ENCODE measurements at regions not wholly inside any gene's neighbourhood (a gene's known extent, or its start where the extent isn't known, plus 50 kb on each side); places are given as distances from the start of the nearest gene placed in this dataset.
A peak's percentile ranks its signal among the peaks of the same experiment; 100 is the strongest.
"Not testable (repeated sequence)": the region's sequence is repeated elsewhere in the genome, so short reads cannot be mapped to it uniquely, and the experiment has no call there.

DNA sequence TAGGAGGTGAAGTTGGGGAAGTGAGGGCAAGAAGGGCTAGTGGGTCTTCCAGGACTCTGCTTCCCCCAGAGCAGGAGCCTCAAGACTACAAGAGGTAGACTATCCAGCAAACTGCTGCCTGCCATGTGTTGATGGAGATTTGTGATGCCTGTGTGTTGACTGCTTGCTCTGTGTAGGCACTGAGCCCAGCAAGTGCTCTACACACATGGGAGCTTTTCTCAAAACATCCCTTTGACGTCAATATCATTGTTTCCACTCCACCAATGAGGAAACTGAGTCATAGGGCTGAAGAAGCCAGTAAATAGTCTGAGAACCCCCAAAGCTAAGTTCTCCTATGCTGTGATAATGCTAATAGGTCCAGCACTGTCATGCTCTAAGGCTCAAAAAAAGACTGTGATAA lies 207.2 kb upstream of the NFIA start:
- DNase-seq (ENCODE audit: low spot score): no peak
- no peak for ATAC-seq
- intact Hi-C loops (cut with DNase I): no loop called here

DNA sequence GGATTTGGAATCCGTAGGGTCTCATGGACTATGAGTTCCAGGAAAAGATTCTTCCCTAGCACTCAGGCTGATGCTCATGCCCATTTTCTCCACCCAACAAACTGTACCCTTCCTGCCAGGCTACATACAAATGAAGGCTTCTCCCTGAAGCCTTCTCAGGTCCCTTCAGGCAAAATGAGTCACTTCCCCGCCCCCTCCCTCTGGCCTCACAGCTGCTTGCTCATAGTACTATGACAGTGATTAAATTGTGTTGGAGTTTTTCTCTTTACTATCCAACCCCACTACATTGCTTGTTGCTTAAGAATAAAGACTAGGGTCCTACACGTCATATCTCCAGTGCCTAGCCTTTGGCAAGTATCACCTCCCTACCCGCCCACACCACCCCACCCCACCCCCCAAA lies 207.6 kb upstream of the NFIA start:
- intact Hi-C loops (cut with DNase I): no loop called here
- no peak for DNase-seq (ENCODE audit: low spot score)
- no peak for ATAC-seq

DNA sequence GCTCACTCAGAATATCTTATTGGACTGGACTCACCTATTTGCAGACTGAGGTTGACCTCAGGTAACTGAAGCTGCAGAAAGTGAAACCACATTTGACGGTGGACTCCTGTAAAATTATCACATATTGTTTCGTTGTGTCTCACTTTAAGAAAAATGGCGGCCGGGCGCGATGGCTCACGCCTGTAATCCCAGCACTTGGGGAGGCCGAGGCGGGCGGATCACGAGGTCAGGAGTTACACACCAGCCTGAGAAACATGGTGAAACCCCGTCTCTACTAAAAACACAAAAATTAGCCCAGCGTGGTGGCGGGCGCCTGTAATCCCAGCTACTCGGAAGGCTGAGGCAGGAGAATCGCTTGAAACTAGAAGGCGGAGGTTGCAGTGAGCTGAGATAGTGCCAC lies 209.0 kb upstream of the NFIA start:
- intact Hi-C loops (cut with DNase I); DNase-seq (ENCODE audit: low spot score); ATAC-seq: not testable (repeated sequence)

DNA sequence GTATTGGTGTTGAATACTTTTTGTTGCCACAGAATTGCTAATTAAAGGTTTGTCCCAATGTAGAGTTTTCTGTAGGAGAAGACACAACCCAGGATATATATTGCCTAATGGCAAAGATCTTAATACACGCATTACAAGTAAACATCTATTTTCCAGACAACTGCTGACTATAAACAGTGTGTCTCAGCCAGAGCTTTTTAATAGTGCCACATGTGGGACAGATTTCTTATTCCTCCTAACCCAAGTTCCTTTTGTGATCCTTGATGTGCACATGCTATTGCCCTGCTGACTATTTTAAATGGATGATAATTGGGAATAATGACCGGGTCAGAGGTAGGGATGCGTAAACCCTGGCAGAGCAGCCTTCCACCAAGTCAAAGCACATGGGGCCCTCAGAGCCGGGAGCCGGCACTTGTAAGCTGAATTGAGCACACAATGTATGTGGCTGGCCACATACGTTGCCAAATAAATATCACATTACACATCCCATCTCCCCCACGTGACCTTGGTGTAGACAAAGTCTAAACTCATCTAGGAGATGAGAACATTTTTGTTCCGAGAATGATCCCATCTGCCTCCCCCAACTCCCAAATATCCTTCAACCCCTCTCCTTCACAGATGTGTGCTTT lies 209.8 kb upstream of the NFIA start:
- intact Hi-C loops (cut with DNase I): no loop called here
- DNase-seq (ENCODE audit: low spot score): no peak
- no peak for ATAC-seq

DNA sequence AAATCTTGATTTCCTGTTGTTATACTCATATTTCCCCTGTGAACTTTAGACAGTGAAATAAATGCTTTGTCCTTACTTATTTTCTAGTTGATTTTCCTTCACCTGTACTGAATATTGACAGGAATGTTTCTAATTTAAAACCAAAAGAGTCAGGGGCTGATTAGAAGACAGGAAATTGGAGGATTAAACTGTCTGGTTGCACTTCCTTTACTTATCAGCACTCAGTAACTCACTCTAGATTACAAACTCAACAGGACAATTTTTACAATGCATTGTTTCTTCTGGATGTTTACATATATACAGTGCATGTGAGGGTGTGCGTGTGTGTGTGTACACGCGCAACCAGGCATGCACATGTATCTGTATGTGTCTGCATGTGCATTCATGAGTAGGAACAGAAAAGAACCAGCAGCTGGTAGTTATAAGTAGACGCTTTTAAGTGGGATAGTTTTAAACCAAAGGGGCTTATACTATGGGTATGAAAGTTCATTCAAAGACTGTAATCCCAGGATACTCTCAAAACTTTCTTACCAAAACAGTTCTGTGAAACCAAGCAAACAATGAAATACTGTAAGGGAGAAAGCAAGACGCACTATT lies 212.0 kb upstream of the NFIA start:
- intact Hi-C loops (cut with DNase I): no loop called here
- DNase-seq (ENCODE audit: low spot score): no peak
- ATAC-seq: no peak

DNA sequence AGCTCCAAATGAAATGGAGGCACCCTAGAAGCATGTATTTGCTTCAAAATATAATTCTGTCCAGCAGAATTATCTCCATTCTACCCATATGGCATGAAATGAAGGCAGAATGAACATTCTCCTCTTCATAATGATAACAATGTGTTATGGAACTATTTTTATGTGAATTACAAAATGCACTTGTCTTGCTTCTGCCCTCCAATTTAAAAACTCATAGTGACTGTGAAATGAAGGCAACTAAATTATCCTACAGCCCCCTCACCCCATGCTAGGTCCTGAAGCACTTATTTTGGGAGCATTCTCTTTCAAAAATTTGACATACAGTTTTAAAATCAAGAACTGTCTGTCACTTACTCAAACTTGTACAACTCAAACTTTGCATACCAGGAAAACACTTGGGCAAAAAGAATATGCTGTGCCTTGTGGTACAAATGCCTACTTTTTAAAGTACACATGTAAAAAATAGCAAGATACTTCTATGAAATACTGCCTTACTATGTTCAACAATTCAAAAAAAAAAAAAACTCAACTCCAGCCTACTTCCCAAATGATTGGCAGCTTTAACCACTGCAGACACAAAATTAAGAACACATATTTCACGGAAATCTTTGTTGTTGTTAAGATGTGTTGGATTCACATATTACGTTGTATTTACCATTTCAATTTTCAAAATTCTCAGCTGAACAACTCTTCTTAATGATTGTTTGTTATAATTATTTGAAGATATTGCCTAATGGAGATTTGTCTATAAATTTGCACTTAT lies 213.3 kb upstream of the NFIA start:
- ATAC-seq: no peak

DNA sequence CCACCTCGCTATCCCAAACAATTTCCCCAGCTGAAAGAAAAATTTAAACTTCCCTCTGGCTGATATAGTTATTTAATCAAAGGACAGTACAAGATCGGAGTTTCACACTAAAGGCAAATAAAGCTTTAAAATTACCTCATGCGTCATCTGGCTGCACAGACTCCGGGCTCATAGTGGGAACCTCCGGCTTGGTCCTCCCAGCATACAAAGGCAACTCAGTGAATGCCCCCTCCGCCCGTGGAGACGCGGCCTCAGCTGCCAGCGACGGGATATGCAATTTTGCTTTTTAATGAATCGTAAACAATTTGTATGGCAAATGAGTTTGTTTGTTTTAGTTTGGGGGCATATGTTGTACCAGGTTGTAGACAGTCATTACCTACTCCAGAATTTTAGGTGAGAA lies 214.6 kb upstream of the NFIA start:
- no peak for ATAC-seq
- no peak for DNase-seq (ENCODE audit: low spot score)
- intact Hi-C loops (cut with DNase I): no loop called here

More for the DNA sequence above, 213.3 kb upstream of the NFIA start:
- no peak for DNase-seq (ENCODE audit: low spot score)
- intact Hi-C loops (cut with DNase I): no loop called here

DNA sequence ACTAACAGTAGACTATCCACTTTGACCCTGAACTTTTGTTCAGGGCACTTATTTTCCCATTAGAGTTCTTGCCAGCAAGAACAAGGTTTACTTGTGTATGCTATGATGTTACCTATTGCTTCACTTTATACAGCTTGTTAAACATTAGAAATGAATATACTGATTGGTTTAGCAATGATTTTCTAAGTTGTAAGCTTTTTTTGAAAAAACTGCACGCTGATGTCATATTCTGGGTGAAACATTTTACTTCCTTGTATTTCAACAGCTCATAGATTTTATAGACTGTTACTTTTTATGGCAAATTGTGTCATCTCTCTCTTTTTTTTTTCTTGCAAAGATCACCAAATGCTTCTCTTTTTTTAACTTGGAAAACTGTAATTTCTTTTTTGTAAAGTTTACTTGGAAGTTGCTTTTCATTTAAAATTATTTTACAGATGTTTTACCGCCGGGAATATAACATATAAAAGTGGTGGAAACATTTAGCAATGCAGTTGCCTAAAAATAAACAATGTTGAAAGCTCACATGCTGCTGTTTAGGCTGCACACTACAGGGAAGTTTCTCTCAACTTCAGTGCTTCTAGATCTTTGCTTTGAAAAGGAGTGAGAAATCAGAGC lies 215.3 kb upstream of the NFIA start:
- ATAC-seq (peak; percentile 62), DNase-seq (ENCODE audit: low spot score) (no peak)
- intact Hi-C loops (cut with DNase I): no loop called here

DNA sequence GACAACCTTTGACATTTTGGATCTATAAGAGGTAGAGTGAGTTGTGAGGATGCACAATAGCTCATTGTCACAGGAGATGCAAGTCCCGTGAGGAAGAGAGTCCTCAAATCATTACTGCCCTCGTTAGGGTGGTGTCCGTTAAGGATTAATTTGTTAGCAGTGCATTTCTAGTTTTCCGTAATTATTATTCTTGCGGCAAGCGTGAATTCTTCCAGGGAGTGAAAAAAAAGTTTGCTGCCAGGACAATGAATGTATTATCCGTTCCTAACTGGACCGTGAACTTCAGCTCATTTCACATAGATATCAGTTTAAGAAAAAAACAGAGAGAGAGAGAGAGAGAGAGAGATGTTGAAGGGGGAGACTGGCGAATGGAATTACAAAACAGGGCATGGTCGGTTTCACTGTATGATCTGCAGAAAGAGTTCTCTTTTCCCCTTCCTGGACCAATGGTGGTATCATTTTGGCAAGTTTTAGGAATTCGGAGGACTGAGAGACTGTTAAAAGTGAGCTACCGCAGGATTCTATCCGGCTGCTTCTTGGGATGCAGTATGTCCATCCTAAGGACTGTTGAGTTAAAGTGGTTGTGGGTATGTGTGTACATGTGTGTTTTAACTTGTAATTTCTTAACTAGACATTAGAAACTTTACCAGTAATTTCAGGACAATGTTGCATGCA lies 216.0 kb upstream of the NFIA start:
- intact Hi-C loops (cut with DNase I): no loop called here
- ATAC-seq: peak; percentile 41
- DNase-seq (ENCODE audit: low spot score): no peak

DNA sequence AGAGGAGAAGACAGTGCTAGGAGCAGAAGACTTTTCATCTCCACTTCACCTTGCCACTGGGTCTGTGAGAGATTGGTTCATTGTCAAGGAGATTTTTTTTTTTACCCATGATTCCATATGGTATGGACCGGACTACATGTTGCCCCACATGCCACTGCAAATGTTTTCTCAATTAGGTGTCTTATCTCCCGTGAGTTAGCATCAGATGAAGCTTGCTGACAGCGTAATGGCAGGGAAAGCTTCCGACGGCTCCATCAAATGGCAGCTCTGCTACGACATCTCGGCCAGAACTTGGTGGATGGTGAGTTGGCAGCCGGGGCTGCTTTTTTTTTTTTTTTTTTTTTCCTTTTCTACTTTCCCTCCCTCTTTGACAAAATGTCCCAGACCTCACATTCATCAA lies 217.2 kb upstream of the NFIA start:
- intact Hi-C loops (cut with DNase I): no loop called here
- peak; percentile 35 for ATAC-seq
- DNase-seq (ENCODE audit: low spot score): no peak

DNA sequence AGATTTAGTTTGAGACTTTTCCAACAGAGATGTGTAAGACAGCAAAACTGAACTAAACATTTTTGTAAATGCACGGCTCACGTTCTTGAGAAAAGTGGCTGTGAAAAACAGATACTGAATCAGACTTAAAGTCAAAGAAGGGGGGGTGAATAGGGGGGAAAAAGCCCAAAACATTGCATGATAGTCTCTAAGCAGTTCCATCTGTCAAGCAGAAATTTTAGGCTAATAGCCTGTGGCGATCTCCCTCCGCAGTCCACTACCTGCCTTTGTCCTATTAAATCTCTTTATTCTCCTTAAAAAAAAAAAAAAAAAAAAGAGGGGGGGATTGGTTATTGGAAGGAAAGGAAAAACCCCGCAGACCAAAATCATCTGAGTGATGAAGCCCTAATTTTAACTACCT lies 217.6 kb upstream of the NFIA start:
- intact Hi-C loops (cut with DNase I): no loop called here
- no peak for ATAC-seq
- DNase-seq (ENCODE audit: low spot score): no peak

DNA sequence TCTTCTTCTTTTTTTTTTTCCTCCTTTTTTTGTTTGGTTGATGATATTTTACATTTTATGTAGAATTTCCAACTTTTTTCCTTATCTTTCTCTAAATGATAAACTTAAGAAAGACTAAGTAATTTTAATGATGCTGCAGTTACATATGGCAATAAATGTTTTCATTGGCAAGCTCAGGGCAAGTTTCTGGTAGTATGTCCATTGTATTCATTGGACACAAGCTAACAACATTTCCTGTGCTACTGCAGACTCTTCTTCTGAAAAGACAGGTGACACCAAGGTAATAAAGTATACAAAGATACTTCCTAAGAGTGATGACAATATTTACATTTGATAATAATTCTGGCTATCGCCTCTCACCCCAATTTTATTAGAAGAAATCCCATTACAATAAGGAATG lies 219.2 kb upstream of the NFIA start:
- intact Hi-C loops (cut with DNase I): no loop called here
- ATAC-seq: no peak
- DNase-seq (ENCODE audit: low spot score): no peak

DNA sequence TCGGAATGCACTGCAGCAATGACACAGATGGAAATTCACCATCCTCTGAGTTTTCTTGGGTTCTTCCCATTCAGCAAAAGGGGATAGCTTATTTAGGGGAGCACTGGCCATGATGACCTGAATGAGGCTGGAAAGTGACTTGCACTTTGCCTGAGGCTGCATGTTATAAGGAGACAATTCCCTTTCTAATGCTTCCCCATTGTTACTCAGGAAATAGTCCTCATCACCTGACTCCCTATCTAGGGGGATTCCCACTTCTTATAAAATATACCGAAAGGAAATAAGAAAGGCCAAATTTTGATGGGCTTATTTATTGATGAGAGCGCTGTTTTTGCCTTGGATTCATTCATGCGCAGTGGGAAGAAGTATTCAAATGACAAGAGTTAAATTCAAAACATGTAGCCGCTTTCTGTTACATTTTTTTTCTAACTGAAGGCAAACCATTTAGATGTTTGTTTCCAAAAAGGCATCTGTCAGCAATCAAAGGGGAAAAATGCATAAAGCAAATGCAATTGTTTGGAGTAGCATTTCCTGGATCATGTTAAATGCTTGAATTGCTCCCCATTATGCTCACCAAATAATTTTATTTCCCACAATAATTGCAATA lies 220.3 kb upstream of the NFIA start:
- DNase-seq (ENCODE audit: low spot score) (no peak), ATAC-seq (no peak)
- intact Hi-C loops (cut with DNase I): no loop called here

DNA sequence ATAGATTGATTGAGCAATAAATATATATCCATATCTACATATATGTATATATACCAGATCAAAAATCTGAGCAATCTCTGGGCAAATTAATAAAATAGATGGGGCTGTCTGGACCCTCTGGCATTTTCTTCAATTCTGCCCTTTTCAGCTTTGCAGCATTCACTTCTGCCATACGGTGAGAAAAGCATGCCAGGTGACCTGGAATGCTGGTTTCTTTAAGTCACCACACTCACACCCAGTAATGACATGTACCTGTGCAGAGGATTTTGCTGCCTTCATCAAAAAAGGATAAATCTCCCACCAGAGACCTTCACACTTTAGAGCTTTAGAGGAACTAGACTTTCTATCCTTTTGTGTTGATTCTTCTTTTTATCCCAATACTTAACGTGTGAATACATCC lies 223.2 kb upstream of the NFIA start:
- intact Hi-C loops (cut with DNase I): no loop called here
- no peak for ATAC-seq
- no peak for DNase-seq (ENCODE audit: low spot score)

DNA sequence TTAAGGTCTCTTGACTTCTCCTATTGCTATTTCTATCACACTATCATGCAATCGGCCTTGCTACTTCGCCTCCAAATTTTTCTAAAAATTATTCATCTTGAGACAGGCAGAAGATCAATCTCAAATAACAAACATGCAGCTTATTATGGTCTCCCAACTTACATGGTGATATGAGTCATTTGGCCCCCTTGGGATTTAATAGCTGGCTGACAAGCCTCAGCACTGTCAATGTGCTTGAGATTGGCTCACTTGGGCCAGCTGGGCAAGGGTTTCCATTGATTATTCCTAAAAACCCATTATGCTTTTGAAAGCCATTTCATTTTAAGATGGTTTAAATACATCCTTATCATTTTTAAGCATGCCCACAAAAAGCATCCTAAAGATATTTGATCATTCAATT lies 224.5 kb upstream of the NFIA start:
- intact Hi-C loops (cut with DNase I): no loop called here
- no peak for DNase-seq (ENCODE audit: low spot score)
- no peak for ATAC-seq

DNA sequence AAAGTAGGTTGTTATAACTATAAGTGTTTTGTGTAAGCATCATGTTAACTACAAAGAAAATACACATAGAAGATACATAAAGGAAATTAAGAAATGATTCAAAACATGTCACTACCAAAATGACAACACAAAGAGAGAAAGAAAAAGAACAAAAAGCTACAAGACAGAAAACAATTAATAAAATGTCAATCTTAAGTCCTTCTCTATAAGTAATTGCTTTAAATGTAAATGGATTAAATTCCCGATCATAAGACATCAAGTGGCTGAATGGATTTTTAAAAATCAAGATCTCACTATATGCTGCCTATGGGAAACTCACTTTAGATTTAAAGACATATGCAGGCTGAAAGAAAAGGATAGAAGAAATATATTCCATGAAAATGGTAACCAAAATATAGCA lies 232.3 kb upstream of the NFIA start:
- intact Hi-C loops (cut with DNase I): no loop called here
- DNase-seq (ENCODE audit: low spot score) (no peak), ATAC-seq (no peak)

DNA sequence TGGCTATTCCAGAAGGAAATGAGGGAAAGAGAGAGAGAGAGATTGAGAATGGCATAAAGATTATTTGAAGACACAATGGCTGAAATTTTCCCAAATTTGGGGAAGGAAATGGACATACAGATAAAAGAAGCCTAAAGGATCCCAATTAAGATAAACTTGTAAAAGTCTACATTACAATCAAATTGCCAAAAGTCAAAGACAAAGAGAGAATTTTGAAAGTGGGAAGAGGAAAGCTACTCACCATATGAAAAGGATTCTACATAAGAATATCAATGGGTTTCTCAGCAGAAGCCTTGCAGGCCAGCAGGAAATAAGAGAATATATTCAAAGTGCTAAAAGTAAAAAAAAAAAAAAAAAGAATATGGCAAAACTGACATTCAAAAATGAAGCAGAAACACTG lies 233.0 kb upstream of the NFIA start:
- ATAC-seq (no peak), DNase-seq (ENCODE audit: low spot score) (no peak)
- intact Hi-C loops (cut with DNase I): loop anchor here (10.0 kb wide), 1 partner anchor 195 kb away; no protein-coding TSS in a partner anchor

DNA sequence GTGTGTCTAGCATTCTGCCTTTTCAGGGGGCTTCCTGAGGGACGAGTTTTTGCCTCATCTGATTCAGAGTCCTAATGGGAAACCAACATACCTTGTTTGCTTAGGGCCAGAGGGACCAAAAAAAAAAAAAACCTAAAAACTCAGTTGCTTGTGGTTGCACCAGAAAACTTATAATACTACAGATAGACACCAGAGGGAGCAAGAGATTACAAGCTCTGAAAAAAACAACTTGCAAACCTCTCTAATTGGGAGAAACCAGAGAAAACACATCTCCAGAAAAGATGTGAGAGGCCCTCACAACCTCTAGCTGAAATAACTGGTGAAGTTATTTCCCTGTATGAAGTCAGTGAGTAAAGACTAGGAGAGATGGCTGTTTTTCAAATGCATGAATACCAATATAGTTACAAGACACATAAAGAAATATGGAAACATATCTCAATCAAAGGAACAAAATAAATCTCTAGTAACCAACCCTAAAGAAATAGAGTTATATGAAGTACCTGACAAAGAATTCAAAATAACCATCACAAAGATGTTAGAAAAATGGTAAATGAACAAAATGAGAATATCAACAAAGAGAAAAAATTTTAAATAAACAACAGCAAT lies 233.7 kb upstream of the NFIA start:
- DNase-seq (ENCODE audit: low spot score) (no peak), ATAC-seq (no peak)
- intact Hi-C loops (cut with DNase I): loop anchor here (10.0 kb wide), 1 partner anchor 196 kb away; no protein-coding TSS in a partner anchor

Data from sciatic nerve (tissue), 2 donors.